ENCODE measurements at regions not wholly inside any gene's neighbourhood (a gene's known extent, or its start where the extent isn't known, plus 50 kb on each side); places are given as distances from the start of the nearest gene placed in this dataset.

- H3K36me3 ChIP-seq = no peaks in the 10 kb centered on the region
- no peaks in the 10 kb centered on the region for H3K9me3 ChIP-seq
- H3K27ac ChIP-seq = no peak overlapping the region
- intact Hi-C loops (cut with DNase I; ENCODE audit: low total_unique reads) = no loop called here
- DNase-seq = no peak
- no peak overlapping the region for H3K4me3 ChIP-seq
- H3K27me3 ChIP-seq = peaks cover 0 to 6% of the 10 kb centered on the region in 2 donors
- no peaks in the 10 kb centered on the region for H3K4me1 ChIP-seq
- TF ChIP-seq CTCF (IDR thresholded peaks at IDR 0.05) = no peak
- no peak for TF ChIP-seq POLR2A (IDR thresholded peaks at IDR 0.05)
Observed at GRCh38 chr12:131578828-131579470, 131.9 kb upstream of the SFSWAP start.

GRCh38 chr12:131583090-131583712, 127.7 kb upstream of the SFSWAP start:
- TF ChIP-seq CTCF (IDR thresholded peaks at IDR 0.05) (no peak), POLR2A (IDR thresholded peaks at IDR 0.05) (no peak)
- H3K27ac ChIP-seq = no peak overlapping the region

GRCh38 chr12:131586269-131586668, 124.6 kb upstream of the SFSWAP start:
- DNase-seq = no peak
- Histone ChIP-seq H3K27ac (no peak overlapping the region), H3K27me3 (no peaks in the 10 kb centered on the region), H3K9me3 (no peaks in the 10 kb centered on the region), H3K4me1 (no peaks in the 10 kb centered on the region), H3K36me3 (no peaks in the 10 kb centered on the region), H3K4me3 (no peak overlapping the region)
- no peak for TF ChIP-seq POLR2A (IDR thresholded peaks at IDR 0.05)
- TF ChIP-seq CTCF (IDR thresholded peaks at IDR 0.05) = no peak
- intact Hi-C loops (cut with DNase I; ENCODE audit: low total_unique reads) = no loop called here

More at GRCh38 chr12:131583090-131583712, 127.7 kb upstream of the SFSWAP start:
- Histone ChIP-seq H3K9me3 (no peaks in the 10 kb centered on the region), H3K36me3 (no peaks in the 10 kb centered on the region), H3K4me1 (no peaks in the 10 kb centered on the region), H3K4me3 (no peak overlapping the region), H3K27me3 (peaks cover 0 to 4% of the 10 kb centered on the region in 2 donors)
- intact Hi-C loops (cut with DNase I; ENCODE audit: low total_unique reads) = no loop called here
- DNase-seq = no peak

DNA sequence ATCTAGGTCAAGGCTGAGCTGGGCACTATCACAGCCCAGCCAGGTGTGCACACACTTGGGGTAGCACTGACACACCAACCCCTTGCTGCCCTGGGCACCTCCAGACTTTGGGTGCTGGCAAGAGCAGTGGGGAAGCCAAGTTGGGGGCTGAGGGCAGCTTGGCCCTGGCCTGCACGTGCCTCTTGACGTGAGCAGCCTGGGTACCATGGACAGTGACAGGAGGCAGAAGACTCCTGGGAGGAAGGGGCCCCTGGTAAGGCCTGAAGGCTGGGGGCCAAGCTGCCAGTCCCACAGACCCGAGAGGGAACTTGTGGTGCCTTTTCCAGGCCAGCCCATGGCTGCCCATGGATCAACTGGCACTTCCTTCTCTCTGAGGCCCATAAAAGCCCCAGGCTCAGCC, 124.1 kb upstream of the SFSWAP start:
- H3K27me3 ChIP-seq = no peaks in the 10 kb centered on the region

More for the DNA sequence above, 124.1 kb upstream of the SFSWAP start:
- Histone ChIP-seq H3K36me3 (no peaks in the 10 kb centered on the region), H3K4me1 (no peaks in the 10 kb centered on the region), H3K9me3 (no peaks in the 10 kb centered on the region), H3K27ac (no peak overlapping the region), H3K4me3 (no peak overlapping the region)
- TF ChIP-seq CTCF (IDR thresholded peaks at IDR 0.05) = no peak
- no peak for DNase-seq
- intact Hi-C loops (cut with DNase I; ENCODE audit: low total_unique reads) = no loop called here

Measured in uterus (tissue), 3 donors.